ENCODE measurements at regions not wholly inside any gene's neighbourhood (a gene's known extent, or its start where the extent isn't known, plus 50 kb on each side); places are given as distances from the start of the nearest gene placed in this dataset.

DNA sequence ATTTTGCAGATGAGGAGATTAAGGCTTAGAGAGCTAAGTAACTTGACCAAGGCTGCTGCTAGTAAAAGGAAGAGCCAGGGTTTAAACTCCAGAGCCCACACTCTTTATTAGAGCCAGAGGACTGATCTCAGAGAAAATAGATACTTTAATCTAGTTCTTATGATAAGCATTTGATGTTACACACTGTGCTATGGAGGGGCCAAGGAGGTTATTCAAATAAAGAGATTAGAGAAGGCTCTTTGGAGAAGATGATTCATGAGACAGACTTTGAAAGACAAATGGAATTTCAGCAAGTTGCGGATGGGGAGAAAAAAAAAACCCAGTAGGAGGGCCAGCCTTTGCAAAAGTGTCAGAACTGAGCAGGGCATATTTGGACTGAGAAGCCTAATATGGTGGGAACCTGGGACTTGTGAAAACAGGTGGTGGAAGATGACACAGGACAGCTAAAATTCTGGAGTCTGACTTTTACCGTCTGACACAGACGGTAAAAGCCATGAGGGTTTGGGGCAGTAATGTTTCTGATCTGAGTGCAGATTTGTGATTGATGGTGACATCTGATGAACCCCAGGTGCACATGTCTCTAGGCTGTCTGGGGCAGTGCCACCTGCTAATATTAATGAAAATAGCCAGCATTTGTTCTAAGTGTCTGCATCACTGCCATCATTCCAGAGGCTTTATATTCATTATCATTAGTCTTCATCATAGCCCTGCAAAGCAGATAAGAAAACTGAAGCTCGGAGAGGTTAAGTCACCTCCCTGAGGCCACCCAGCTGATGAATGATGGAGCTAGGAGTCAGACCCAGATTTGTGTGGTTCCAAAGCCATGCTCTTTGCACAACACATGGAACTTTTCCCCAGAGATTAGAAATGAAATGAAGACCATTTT is 65.3 kb upstream of the CXCL14 start:
- Mint-ChIP-seq H3K4me3 (no peak overlapping the region), H3K4me1 (peaks cover 47% of the 10 kb centered on the region), H3K9me3 (peaks cover 7% of the 10 kb centered on the region), H3K27ac (peak overlapping the region; percentile 1 to 73 (median 46)), H3K27me3 (ENCODE audit: low read depth) (peaks cover 5% of the 10 kb centered on the region), H3K36me3 (ENCODE audit: low read depth) (no peaks in the 10 kb centered on the region)
- TF ChIP-seq, protein P1, sequence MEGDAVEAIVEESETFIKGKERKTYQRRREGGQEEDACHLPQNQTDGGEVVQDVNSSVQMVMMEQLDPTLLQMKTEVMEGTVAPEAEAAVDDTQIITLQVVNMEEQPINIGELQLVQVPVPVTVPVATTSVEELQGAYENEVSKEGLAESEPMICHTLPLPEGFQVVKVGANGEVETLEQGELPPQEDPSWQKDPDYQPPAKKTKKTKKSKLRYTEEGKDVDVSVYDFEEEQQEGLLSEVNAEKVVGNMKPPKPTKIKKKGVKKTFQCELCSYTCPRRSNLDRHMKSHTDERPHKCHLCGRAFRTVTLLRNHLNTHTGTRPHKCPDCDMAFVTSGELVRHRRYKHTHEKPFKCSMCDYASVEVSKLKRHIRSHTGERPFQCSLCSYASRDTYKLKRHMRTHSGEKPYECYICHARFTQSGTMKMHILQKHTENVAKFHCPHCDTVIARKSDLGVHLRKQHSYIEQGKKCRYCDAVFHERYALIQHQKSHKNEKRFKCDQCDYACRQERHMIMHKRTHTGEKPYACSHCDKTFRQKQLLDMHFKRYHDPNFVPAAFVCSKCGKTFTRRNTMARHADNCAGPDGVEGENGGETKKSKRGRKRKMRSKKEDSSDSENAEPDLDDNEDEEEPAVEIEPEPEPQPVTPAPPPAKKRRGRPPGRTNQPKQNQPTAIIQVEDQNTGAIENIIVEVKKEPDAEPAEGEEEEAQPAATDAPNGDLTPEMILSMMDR (IDR thresholded peaks at IDR 0.05; ENCODE audit: unreplicated experiment in 3 of 3) = no peak

DNA sequence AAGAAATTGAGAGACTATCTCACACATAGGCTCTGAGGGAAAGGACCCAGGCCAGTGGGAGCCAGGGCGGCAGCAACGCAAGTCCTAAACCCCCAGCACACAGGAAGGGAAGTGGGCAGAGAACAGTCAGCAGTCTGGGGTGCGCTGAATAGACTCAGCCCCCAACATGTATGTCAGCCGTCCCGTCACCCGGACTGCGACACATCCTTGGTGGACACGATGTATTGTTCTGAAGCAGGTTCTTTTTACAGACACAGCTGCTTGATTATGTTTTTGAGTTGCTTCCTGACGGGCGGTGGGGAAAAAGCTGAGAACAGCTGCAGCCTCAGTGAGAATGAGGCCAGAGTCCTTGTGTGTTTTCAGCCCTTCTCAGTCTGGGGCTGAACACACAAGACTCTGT is 64.1 kb upstream of the CXCL14 start:
- peak overlapping the region in 1 of 3 experiments; percentile 15 for H3K4me3 Mint-ChIP-seq
- H3K4me1 Mint-ChIP-seq = peaks cover 47% of the 10 kb centered on the region
- peak overlapping the region; percentile 30 to 73 (median 47) for H3K27ac Mint-ChIP-seq
- H3K9me3 Mint-ChIP-seq = peaks cover 8% of the 10 kb centered on the region
- H3K27me3 Mint-ChIP-seq (ENCODE audit: low read depth) = peaks cover 5% of the 10 kb centered on the region
- TF ChIP-seq, protein P1 (IDR thresholded peaks at IDR 0.05; ENCODE audit: unreplicated experiment in 3 of 3) = no peak
- H3K36me3 Mint-ChIP-seq (ENCODE audit: low read depth) = no peaks in the 10 kb centered on the region

DNA sequence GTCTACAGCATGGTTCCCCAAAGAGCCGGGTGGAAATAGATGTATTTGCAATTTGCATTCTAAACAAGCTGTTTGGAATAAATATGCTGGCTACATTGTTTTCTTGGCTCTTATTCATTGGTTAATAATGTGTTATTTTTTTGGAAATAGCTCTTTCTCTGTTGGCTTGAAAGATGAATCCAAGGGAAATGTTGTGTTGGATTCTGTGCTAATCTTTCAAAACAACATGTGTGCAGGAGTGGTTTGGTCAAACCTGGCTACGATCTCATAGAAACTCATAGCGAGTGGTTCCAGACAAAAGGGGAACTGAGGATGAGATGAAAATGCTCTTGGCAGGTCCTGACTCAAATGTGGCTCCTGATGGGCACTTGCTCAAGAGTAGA is 63.7 kb upstream of the CXCL14 start:
- Mint-ChIP-seq H3K27me3 (ENCODE audit: low read depth) (peaks cover 5% of the 10 kb centered on the region), H3K4me3 (peak overlapping the region in 1 of 3 experiments; percentile 15), H3K27ac (peak overlapping the region; percentile 30 to 56 (median 47)), H3K36me3 (ENCODE audit: low read depth) (no peaks in the 10 kb centered on the region), H3K9me3 (peaks cover 8% of the 10 kb centered on the region), H3K4me1 (peaks cover 47% of the 10 kb centered on the region)
- TF ChIP-seq, protein P1 (IDR thresholded peaks at IDR 0.05; ENCODE audit: unreplicated experiment in 3 of 3) = no peak

- TF ChIP-seq, protein P1 (IDR thresholded peaks at IDR 0.05; ENCODE audit: unreplicated experiment in 3 of 3) = no peak
- Mint-ChIP-seq H3K4me1 (peaks cover 47% of the 10 kb centered on the region), H3K4me3 (no peak overlapping the region)
Measured at GRCh38 chr5:135641734-135642487, 63.1 kb upstream of the CXCL14 start.

DNA sequence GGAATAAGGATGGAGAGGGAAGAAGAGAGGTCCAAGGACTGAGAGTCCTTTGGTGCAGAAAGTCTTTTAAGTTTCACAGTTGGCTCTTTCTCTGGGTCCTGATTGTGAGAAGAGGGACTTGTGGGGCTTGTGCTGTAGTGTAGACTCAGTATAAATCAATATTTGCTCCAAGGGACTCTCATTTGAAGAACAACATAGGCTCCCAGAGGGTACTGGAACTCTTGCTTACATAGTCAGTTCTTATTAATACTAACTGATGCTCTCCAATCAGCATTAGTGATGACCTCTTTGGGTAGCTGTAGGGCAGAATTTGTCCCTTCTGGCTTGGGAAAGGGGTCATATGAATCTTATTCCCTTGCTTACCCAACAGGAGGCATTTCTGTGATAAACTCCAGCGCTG is 62.5 kb upstream of the CXCL14 start:
- Mint-ChIP-seq H3K4me3 (no peak overlapping the region), H3K36me3 (ENCODE audit: low read depth) (no peaks in the 10 kb centered on the region), H3K27me3 (ENCODE audit: low read depth) (peaks cover 5% of the 10 kb centered on the region), H3K27ac (no peak overlapping the region), H3K4me1 (peaks cover 48% of the 10 kb centered on the region), H3K9me3 (peaks cover 8% of the 10 kb centered on the region)
- TF ChIP-seq, protein P1 (IDR thresholded peaks at IDR 0.05; ENCODE audit: unreplicated experiment in 3 of 3) = no peak

More at GRCh38 chr5:135641734-135642487, 63.1 kb upstream of the CXCL14 start:
- H3K27me3 Mint-ChIP-seq (ENCODE audit: low read depth) = peaks cover 5% of the 10 kb centered on the region
- no peaks in the 10 kb centered on the region for H3K36me3 Mint-ChIP-seq (ENCODE audit: low read depth)
- H3K9me3 Mint-ChIP-seq = peaks cover 8% of the 10 kb centered on the region
- no peak overlapping the region for H3K27ac Mint-ChIP-seq

Measured in nephron (organoid).